K562 (cell line): ENCODE measurements at regions not wholly inside any gene's neighbourhood (a gene's known extent, or its start where the extent isn't known, plus 50 kb on each side); places are given as distances from the start of the nearest gene placed in this dataset.

Experiments
- ATAC-seq: fragments of 200-7000 bp; cut with Tn5 transposase; 3 replicates; pipeline ENCODE4 v1.9.1; 2020; ENCODE audit warnings: moderate library complexity
- BruUV-seq: library from RNA; stranded (reverse); fragments of 400-500 nt; replicated peaks from 2 replicates; lab custom pipeline; 2021; lab: Mats Ljungman, UMichigan
- CTCF ChIA-PET: fragments of 300-600 bp; formaldehyde crosslinking; extraction: SDS; loops from one replicate; lab custom pipeline; 2021; ENCODE audit warnings: low intra/inter-chr PET ratio; lab: Yijun Ruan, JAX
- POLR2A ChIA-PET: fragments of 300-600, 350-650 bp; sonication (Branson Sonifier 250); formaldehyde crosslinking; extraction: SDS; loops from one replicate; lab custom pipeline; 2021; ENCODE audit warnings: antibody characterized with exemption, inconsistent platforms; lab: Yijun Ruan, JAX
- DNase-seq, 4 experiments: peaks; one replicate each; pipeline versions ENCODE4 v3.0.0 to v3.0.0-alpha.2; 2011 to 2018; ENCODE audit warnings: low spot score in 3 of 4, mixed read lengths in 3 of 4; ENCODE audit errors: extremely low read depth in 1 of 4
- FAIRE-seq: peaks from 2 replicates; lab custom pipeline; 2011; peaks lifted over from hg19 to GRCh38; lab: Jason Lieb, UNC
- H2AFZ ChIP-seq: 2 replicates; pipeline ENCODE4 v1.6.0; 2011; ENCODE audit warnings: low read depth, low read length, control low read depth, inconsistent platforms
- H3K27ac ChIP-seq: fragments of 200-600 bp; 3 replicates; pipeline ENCODE4 v1.8.0; 2011; ENCODE audit warnings: low read depth, mild to moderate bottlenecking, control low read depth, inconsistent platforms, low read length, moderate library complexity, mixed read lengths; ENCODE audit errors: extremely low read depth
- H3K27me3 ChIP-seq, 2 experiments: fragments of 300-600 bp in 1 of 2; 2 replicates in 1 of 2; 3 replicates in 1 of 2; pipeline versions ENCODE4 v1.6.0 to v1.8.0; 2011; ENCODE audit warnings: inconsistent platforms in 2 of 2, low read length in 2 of 2, mild to moderate bottlenecking in 1 of 2, mixed read lengths in 1 of 2, moderate library complexity in 1 of 2; ENCODE audit not compliant: control insufficient read depth in 2 of 2, insufficient read depth in 2 of 2
- H3K36me3 ChIP-seq: fragments of 300-600 bp; 3 replicates; pipeline ENCODE4 v1.8.0; 2011; ENCODE audit warnings: mild to moderate bottlenecking, low read length, inconsistent platforms; ENCODE audit not compliant: control insufficient read depth, insufficient read depth
- H3K4me1 ChIP-seq, 2 experiments: fragments of 200-600 bp in 1 of 2; replicated peaks in 1 of 2; 2 replicates in 1 of 2; 3 replicates in 1 of 2; pipeline versions ENCODE4 v1.5.1 to v1.8.0; 2011; ENCODE audit warnings: inconsistent platforms in 2 of 2, low read length in 2 of 2, mild to moderate bottlenecking in 1 of 2, mixed read lengths in 1 of 2, moderate library complexity in 1 of 2; ENCODE audit not compliant: control insufficient read depth in 2 of 2, insufficient read depth in 2 of 2
- H3K4me2 ChIP-seq: 2 replicates; pipeline ENCODE4 v1.6.1; 2011; ENCODE audit warnings: low read length, control low read depth, inconsistent platforms, mixed read lengths; ENCODE audit not compliant: insufficient read depth
- H3K4me3 ChIP-seq: fragments of 200-600 bp; sonication (generic), shearing (Covaris generic); 2 replicates; pipeline ENCODE4 v1.5.1; 2016; ENCODE audit warnings: control low read depth, inconsistent platforms
- H3K79me2 ChIP-seq: fragments of 200-600 bp; 3 replicates; pipeline ENCODE4 v1.8.0; 2011; ENCODE audit warnings: low read length, inconsistent platforms; ENCODE audit not compliant: control insufficient read depth, insufficient read depth
- H3K9ac ChIP-seq, 2 experiments: 2 replicates each; pipeline versions ENCODE4 v1.6.0 to v1.6.1; 2011; ENCODE audit warnings: low read depth in 2 of 2, low read length in 2 of 2, control low read depth in 1 of 2, inconsistent platforms in 1 of 2, mild to moderate bottlenecking in 1 of 2, mixed read lengths in 1 of 2; ENCODE audit not compliant: insufficient read depth in 1 of 2
- H3K9me1 ChIP-seq: one replicate; pipeline ENCODE4 v1.6.0; 2011; ENCODE audit warnings: inconsistent platforms, mild to moderate bottlenecking, low read length, moderate library complexity; ENCODE audit not compliant: control insufficient read depth, insufficient read depth
- H3K9me3 ChIP-seq: replicated peaks from 2 replicates; pipeline ENCODE4 v1.5.1; 2011; ENCODE audit warnings: low read depth, low read length, inconsistent platforms; ENCODE audit not compliant: control insufficient read depth, insufficient read depth
- H4K20me1 ChIP-seq: replicated peaks from 2 replicates; pipeline ENCODE4 v1.6.1; 2011; ENCODE audit warnings: low read length, inconsistent platforms, mixed read lengths; ENCODE audit not compliant: control insufficient read depth, insufficient read depth
- BHLHE40 ChIP-seq: IDR thresholded peaks from 2 replicates; pipeline ENCODE4 v1.6.1; 2011; ENCODE audit warnings: low read length, improper control_type of control experiment
- BRF1 ChIP-seq: IDR thresholded peaks from 3 replicates; pipeline ENCODE4 v1.6.1; 2011; ENCODE audit warnings: borderline replicate concordance, mild to moderate bottlenecking; ENCODE audit not compliant: insufficient read length; ENCODE audit errors: extremely low read depth
- CXXC5 ChIP-seq: fragments of 250-450 bp; sonication (Bioruptor Pico); IDR thresholded peaks from 2 replicates; pipeline ENCODE4 v1.8.0; 2022; ENCODE audit warnings: inconsistent platforms, mild to moderate bottlenecking, moderate library complexity
- LEF1 ChIP-seq: fragments of 450-650 bp; IDR thresholded peaks from 2 replicates; pipeline ENCODE4 v1.6.1; 2016; ENCODE audit warnings: mild to moderate bottlenecking
- NCOA6 ChIP-seq: fragments of 450-650 bp; IDR thresholded peaks from 2 replicates; pipeline ENCODE4 v1.6.1; 2017; ENCODE audit warnings: mild to moderate bottlenecking
- NFIX ChIP-seq: fragments of 250-450 bp; sonication (Bioruptor Pico); IDR thresholded peaks from 2 replicates; pipeline ENCODE4 v1.4.0; 2020; ENCODE audit warnings: low read depth, mild to moderate bottlenecking, moderate library complexity
- PTBP1 ChIP-seq: fragments of 200-400 bp; formaldehyde crosslinking; IDR thresholded peaks from 2 replicates; pipeline ENCODE4 v1.6.1; 2017; ENCODE audit warnings: low read depth, low read length
- SIX5 ChIP-seq, 2 experiments: IDR thresholded peaks; 2 replicates each; pipeline ENCODE4 v1.6.1; 2011; ENCODE audit warnings: low read length in 2 of 2, borderline replicate concordance in 1 of 2, low read depth in 1 of 2, mild to moderate bottlenecking in 1 of 2, moderate library complexity in 1 of 2; ENCODE audit not compliant: insufficient read depth in 1 of 2
- SUPT5H ChIP-seq: fragments of 450-650 bp; IDR thresholded peaks from 2 replicates; pipeline ENCODE4 v1.6.1; 2016
- TCF7L2 ChIP-seq: fragments of 150-350 bp; IDR thresholded peaks from 2 replicates; pipeline ENCODE4 v1.6.1; 2016; ENCODE audit warnings: low read depth, mild to moderate bottlenecking, low read length, moderate library complexity
- TEAD2 ChIP-seq: fragments of 450-650 bp; IDR thresholded peaks from 2 replicates; pipeline ENCODE4 v1.6.1; 2016; ENCODE audit warnings: missing genetic modification characterization, control low read depth, missing compliant biosample characterization
- THRAP3 ChIP-seq: fragments of 450-650 bp; IDR thresholded peaks from 2 replicates; pipeline ENCODE4 v1.6.1; 2016; ENCODE audit warnings: mild to moderate bottlenecking, inconsistent platforms, borderline replicate concordance
- ZKSCAN1 ChIP-seq: fragments of 150-350 bp; IDR thresholded peaks from 2 replicates; pipeline ENCODE4 v1.6.1; 2016; ENCODE audit warnings: low read depth, low read length
- ZNF778 ChIP-seq: fragments of 450-650 bp; formaldehyde crosslinking; IDR thresholded peaks from 2 replicates; pipeline ENCODE4 v1.4.0; 2020; ENCODE audit warnings: mild to moderate bottlenecking, moderate library complexity
- ZZZ3 ChIP-seq: fragments of 450-650 bp; IDR thresholded peaks from 2 replicates; pipeline ENCODE4 v1.6.1; 2016; ENCODE audit warnings: antibody characterized with exemption, mild to moderate bottlenecking, moderate library complexity
- WGBS: fragments of 100-300 bp; shearing (Covaris generic); methylation state at CpG from one replicate; pipeline ENCODE4 v1.1.6; 2016; ENCODE audit warnings: low coverage, mixed read lengths; ENCODE audit not compliant: insufficient coverage; ENCODE audit errors: missing lambda C conversion rate; 5-methylcytosine and 5-hydroxymethylcytosine counted together
- in situ Hi-C: fragments of 300-500 bp; cut with MboI; formaldehyde crosslinking; loops from 4 replicates; pipeline ENCODE4 v1.15.0; 2018; ENCODE audit warnings: inconsistent platforms, mixed read lengths
- intact Hi-C: fragments of 100-400 bp; cut with micrococcal nuclease; formaldehyde crosslinking; loops from 2 replicates; pipeline ENCODE4 v1.14.2; 2022
- TF ChIP-seq, protein P1 (sequence below): fragments of 250-450 bp; sonication (Bioruptor Pico); IDR thresholded peaks from 2 replicates; pipeline ENCODE4 v1.8.0; 2021; ENCODE audit warnings: moderate library complexity, mild to moderate bottlenecking, inconsistent platforms
- TF ChIP-seq, protein P2 (sequence below): fragments of 250-450 bp; sonication (Bioruptor Pico); IDR thresholded peaks from 2 replicates; pipeline ENCODE4 v1.9.0; 2021; ENCODE audit warnings: mild to moderate bottlenecking, inconsistent platforms
- TF ChIP-seq, protein P3 (sequence below): fragments of 250-450 bp; sonication (Bioruptor Pico); IDR thresholded peaks from 2 replicates; pipeline ENCODE4 v1.8.0; 2022; ENCODE audit warnings: inconsistent platforms, mild to moderate bottlenecking, moderate library complexity, borderline replicate concordance
- TF ChIP-seq, protein P4 (sequence below): conservative IDR thresholded peaks from 2 replicates; pipeline ENCODE4 v1.6.1; 2011; ENCODE audit warnings: low read depth, mild to moderate bottlenecking, low read length; ENCODE audit not compliant: control insufficient read depth

DNA sequence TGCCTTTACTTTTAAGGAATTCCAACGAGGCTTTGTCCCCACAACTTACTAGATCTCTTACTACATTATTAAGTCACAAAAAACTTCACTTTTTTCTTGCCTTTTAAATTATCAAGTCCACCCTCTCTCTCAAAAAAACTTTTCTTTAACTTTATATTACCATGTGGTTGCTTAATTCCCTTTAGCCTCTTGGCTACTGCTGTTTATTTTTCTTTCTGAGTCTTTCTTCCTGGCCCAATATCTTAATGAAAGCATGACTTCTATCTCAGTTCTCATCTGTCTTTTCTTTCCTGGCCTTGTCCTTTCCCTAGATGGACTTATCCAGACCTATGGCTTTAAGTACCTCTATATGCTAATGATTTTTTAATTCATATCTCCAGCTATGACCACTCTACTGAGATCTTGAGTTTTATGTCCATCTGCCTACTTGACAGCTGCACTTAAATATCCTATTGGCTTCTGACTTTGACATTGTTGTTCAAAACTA is 710.5 kb downstream of the RFPL4B start:
- FAIRE-seq (no peak), ATAC-seq (no peak), DNase-seq (no peak)
- Histone ChIP-seq H3K4me3 (no peak overlapping the region), H3K79me2 (no peaks in the 10 kb centered on the region), H3K27me3 (no peaks in the 10 kb centered on the region), H3K36me3 (no peaks in the 10 kb centered on the region), H3K9me3 (no peaks in the 10 kb centered on the region), H3K9me1 (no peaks in the 10 kb centered on the region), H3K4me1 (no peaks in the 10 kb centered on the region), H3K4me2 (no peak overlapping the region), H3K27ac (no peak overlapping the region), H2AFZ (no peak overlapping the region), H4K20me1 (no peaks in the 10 kb centered on the region), H3K9ac (no peak overlapping the region)
- no TSS peak for BruUV-seq
- in situ Hi-C loops = no loop called here
- ChIA-PET POLR2A (no interaction called here), CTCF (no interaction called here)
- intact Hi-C loops = no loop called here
- 0% methylated on average over 1 of the region's 1 CpG for whole genome bisulfite sequencing
- TF ChIP-seq ZKSCAN1 = no peak
- TF ChIP-seq ZZZ3 = no peak
- no peak for TF ChIP-seq TCF7L2
- TF ChIP-seq, protein P1, sequence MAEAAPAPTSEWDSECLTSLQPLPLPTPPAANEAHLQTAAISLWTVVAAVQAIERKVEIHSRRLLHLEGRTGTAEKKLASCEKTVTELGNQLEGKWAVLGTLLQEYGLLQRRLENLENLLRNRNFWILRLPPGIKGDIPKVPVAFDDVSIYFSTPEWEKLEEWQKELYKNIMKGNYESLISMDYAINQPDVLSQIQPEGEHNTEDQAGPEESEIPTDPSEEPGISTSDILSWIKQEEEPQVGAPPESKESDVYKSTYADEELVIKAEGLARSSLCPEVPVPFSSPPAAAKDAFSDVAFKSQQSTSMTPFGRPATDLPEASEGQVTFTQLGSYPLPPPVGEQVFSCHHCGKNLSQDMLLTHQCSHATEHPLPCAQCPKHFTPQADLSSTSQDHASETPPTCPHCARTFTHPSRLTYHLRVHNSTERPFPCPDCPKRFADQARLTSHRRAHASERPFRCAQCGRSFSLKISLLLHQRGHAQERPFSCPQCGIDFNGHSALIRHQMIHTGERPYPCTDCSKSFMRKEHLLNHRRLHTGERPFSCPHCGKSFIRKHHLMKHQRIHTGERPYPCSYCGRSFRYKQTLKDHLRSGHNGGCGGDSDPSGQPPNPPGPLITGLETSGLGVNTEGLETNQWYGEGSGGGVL = no peak
- no peak for TF ChIP-seq SUPT5H
- TF ChIP-seq NCOA6 = no peak
- TF ChIP-seq BRF1 = no peak
- no peak for TF ChIP-seq LEF1
- no peak for TF ChIP-seq CXXC5 (CRISPR knock-in tag)
- no peak for TF ChIP-seq NFIX (CRISPR knock-in tag)
- TF ChIP-seq THRAP3 = no peak
- TF ChIP-seq, protein P2, sequence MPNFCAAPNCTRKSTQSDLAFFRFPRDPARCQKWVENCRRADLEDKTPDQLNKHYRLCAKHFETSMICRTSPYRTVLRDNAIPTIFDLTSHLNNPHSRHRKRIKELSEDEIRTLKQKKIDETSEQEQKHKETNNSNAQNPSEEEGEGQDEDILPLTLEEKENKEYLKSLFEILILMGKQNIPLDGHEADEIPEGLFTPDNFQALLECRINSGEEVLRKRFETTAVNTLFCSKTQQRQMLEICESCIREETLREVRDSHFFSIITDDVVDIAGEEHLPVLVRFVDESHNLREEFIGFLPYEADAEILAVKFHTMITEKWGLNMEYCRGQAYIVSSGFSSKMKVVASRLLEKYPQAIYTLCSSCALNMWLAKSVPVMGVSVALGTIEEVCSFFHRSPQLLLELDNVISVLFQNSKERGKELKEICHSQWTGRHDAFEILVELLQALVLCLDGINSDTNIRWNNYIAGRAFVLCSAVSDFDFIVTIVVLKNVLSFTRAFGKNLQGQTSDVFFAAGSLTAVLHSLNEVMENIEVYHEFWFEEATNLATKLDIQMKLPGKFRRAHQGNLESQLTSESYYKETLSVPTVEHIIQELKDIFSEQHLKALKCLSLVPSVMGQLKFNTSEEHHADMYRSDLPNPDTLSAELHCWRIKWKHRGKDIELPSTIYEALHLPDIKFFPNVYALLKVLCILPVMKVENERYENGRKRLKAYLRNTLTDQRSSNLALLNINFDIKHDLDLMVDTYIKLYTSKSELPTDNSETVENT (CRISPR knock-in tag) = no peak
- TF ChIP-seq SIX5 (IDR thresholded peaks at IDR 0.05; ENCODE audit: borderline replicate concordance in 1 of 2, insufficient read depth in 1 of 2, low read depth in 1 of 2, low read length in 2 of 2) = no peak
- TF ChIP-seq TEAD2 (tag) = no peak
- no peak for TF ChIP-seq PTBP1
- TF ChIP-seq, protein P3, sequence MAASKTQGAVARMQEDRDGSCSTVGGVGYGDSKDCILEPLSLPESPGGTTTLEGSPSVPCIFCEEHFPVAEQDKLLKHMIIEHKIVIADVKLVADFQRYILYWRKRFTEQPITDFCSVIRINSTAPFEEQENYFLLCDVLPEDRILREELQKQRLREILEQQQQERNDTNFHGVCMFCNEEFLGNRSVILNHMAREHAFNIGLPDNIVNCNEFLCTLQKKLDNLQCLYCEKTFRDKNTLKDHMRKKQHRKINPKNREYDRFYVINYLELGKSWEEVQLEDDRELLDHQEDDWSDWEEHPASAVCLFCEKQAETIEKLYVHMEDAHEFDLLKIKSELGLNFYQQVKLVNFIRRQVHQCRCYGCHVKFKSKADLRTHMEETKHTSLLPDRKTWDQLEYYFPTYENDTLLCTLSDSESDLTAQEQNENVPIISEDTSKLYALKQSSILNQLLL (CRISPR knock-in tag) = no peak
- TF ChIP-seq ZNF778 (CRISPR knock-in tag) = no peak
- TF ChIP-seq BHLHE40 = no peak
- TF ChIP-seq, protein P4, sequence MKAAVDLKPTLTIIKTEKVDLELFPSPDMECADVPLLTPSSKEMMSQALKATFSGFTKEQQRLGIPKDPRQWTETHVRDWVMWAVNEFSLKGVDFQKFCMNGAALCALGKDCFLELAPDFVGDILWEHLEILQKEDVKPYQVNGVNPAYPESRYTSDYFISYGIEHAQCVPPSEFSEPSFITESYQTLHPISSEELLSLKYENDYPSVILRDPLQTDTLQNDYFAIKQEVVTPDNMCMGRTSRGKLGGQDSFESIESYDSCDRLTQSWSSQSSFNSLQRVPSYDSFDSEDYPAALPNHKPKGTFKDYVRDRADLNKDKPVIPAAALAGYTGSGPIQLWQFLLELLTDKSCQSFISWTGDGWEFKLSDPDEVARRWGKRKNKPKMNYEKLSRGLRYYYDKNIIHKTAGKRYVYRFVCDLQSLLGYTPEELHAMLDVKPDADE = no peak
